H1 (cell line): ENCODE measurements at regions not wholly inside any gene's neighbourhood (a gene's known extent, or its start where the extent isn't known, plus 50 kb on each side); places are given as distances from the start of the nearest gene placed in this dataset.
A peak's percentile ranks its signal among the peaks of the same experiment; 100 is the strongest.

Experiments used
- CTCF ChIA-PET: fragments of 300-600 bp; sonication (Branson Sonifier 250); formaldehyde crosslinking; loops from one replicate; lab custom pipeline; 2021; ENCODE audit not compliant: partially characterized antibody; lab: Charles Lee
- POLR2A ChIA-PET: fragments of 300-600 bp; sonication (Branson Sonifier 250); formaldehyde crosslinking; loops from one replicate; lab custom pipeline; 2021; ENCODE audit warnings: inconsistent platforms; ENCODE audit not compliant: partially characterized antibody; lab: Charles Lee
- DNase-seq, 2 experiments: peaks; one replicate each; pipeline versions ENCODE4 v3.0.0 to v3.0.0-alpha.2; 2010 to 2022; ENCODE audit warnings: low spot score in 2 of 2, low read depth in 1 of 2, mixed read lengths in 1 of 2
- FAIRE-seq: peaks from 2 replicates; lab custom pipeline; 2011; peaks lifted over from hg19 to GRCh38; lab: Jason Lieb, UNC
- H2AFZ ChIP-seq: 2 replicates; pipeline ENCODE4 v1.8.1; 2012; ENCODE audit warnings: low read length, inconsistent platforms
- H2AK5ac ChIP-seq: 2 replicates; pipeline ENCODE4 v1.6.1; 2013; ENCODE audit warnings: low read depth, low read length
- H2BK120ac ChIP-seq: replicated peaks from 2 replicates; pipeline ENCODE3; 2013; ENCODE audit warnings: low read depth, low read length, inconsistent platforms
- H2BK12ac ChIP-seq: 2 replicates; pipeline ENCODE4 v1.6.1; 2013; ENCODE audit warnings: low read depth, low read length
- H2BK15ac ChIP-seq: 2 replicates; pipeline ENCODE4 v1.6.1; 2013; ENCODE audit warnings: low read length
- H2BK20ac ChIP-seq: 2 replicates; pipeline ENCODE4 v1.6.1; 2013; ENCODE audit warnings: low read length
- H2BK5ac ChIP-seq: 2 replicates; pipeline ENCODE4 v1.6.1; 2013; ENCODE audit warnings: low read depth, low read length
- H3K14ac ChIP-seq: 2 replicates; pipeline ENCODE4 v1.6.1; 2013; ENCODE audit warnings: inconsistent platforms; ENCODE audit not compliant: insufficient read length
- H3K18ac ChIP-seq: 2 replicates; pipeline ENCODE4 v1.6.1; 2013; ENCODE audit warnings: low read length; ENCODE audit errors: extremely low read depth
- H3K23ac ChIP-seq: 2 replicates; pipeline ENCODE4 v1.6.1; 2013; ENCODE audit warnings: inconsistent platforms; ENCODE audit not compliant: insufficient read length
- H3K23me2 ChIP-seq: 2 replicates; pipeline ENCODE4 v1.6.1; 2013; ENCODE audit warnings: low read depth, low read length
- H3K27ac ChIP-seq: 2 replicates; pipeline ENCODE4 v1.6.1; 2011; ENCODE audit warnings: low read depth, low read length, inconsistent platforms
- H3K27me3 ChIP-seq, 4 experiments: replicated peaks in 1 of 4; 1 replicate in 1 of 4; 2 replicates in 3 of 4; pipeline versions ENCODE4 v1.6.1 to v1.8.1; 2011 to 2013; ENCODE audit warnings: low read length in 3 of 4, mild to moderate bottlenecking in 3 of 4, inconsistent platforms in 2 of 4, mixed read lengths in 2 of 4, moderate library complexity in 1 of 4; ENCODE audit not compliant: control insufficient read depth in 3 of 4, insufficient read depth in 3 of 4; ENCODE audit errors: extremely low read depth in 1 of 4
- H3K36me3 ChIP-seq, 4 experiments: 2 replicates each; pipeline versions ENCODE4 v1.6.1 to v1.8.1; 2011 to 2013; ENCODE audit warnings: mild to moderate bottlenecking in 4 of 4, low read length in 3 of 4, moderate library complexity in 2 of 4, control low read depth in 1 of 4, inconsistent platforms in 1 of 4; ENCODE audit not compliant: insufficient read depth in 4 of 4, control insufficient read depth in 2 of 4
- H3K4ac ChIP-seq: replicated peaks from 2 replicates; pipeline ENCODE3; 2013; ENCODE audit warnings: low read length, low read depth, mixed read lengths, inconsistent platforms; ENCODE audit not compliant: insufficient read length
- H3K4me1 ChIP-seq, 4 experiments: replicated peaks in 1 of 4; 1 replicate in 1 of 4; 2 replicates in 3 of 4; pipeline versions ENCODE4 v1.6.1 to v1.8.1; 2011 to 2013; ENCODE audit warnings: low read length in 3 of 4, inconsistent platforms in 2 of 4, mixed read lengths in 1 of 4; ENCODE audit not compliant: insufficient read depth in 4 of 4, control insufficient read depth in 3 of 4
- H3K4me2 ChIP-seq, 2 experiments: 2 replicates each; pipeline versions ENCODE4 v1.6.1 to v1.8.1; 2011 to 2013; ENCODE audit warnings: low read depth in 2 of 2, low read length in 2 of 2, control low read depth in 1 of 2, inconsistent platforms in 1 of 2, mild to moderate bottlenecking in 1 of 2; ENCODE audit not compliant: insufficient read depth in 1 of 2
- H3K4me3 ChIP-seq, 4 experiments: fragments of 200-600, 300-600 bp in 1 of 4; sonication (generic), shearing (Covaris generic), sonication (Bioruptor Twin) in 1 of 4; 2 replicates each; pipeline versions ENCODE4 v1.5.1 to v1.8.1; 2011 to 2016; ENCODE audit warnings: low read length in 4 of 4, low read depth in 3 of 4, control low read depth in 2 of 4, inconsistent platforms in 2 of 4, mild to moderate bottlenecking in 2 of 4, mixed read lengths in 1 of 4, moderate library complexity in 1 of 4; ENCODE audit not compliant: insufficient read depth in 2 of 4; ENCODE audit errors: extremely low read depth in 1 of 4
- H3K56ac ChIP-seq: replicated peaks from 2 replicates; pipeline ENCODE3; 2013; ENCODE audit warnings: low read depth, mild to moderate bottlenecking, mixed read lengths, low read length, inconsistent platforms; ENCODE audit not compliant: insufficient read length
- H3K79me1 ChIP-seq: 2 replicates; pipeline ENCODE4 v1.6.1; 2013; ENCODE audit warnings: low read depth, low read length, control low read depth
- H3K79me2 ChIP-seq, 2 experiments: 2 replicates each; pipeline versions ENCODE4 v1.6.1 to v1.8.1; 2012 to 2013; ENCODE audit warnings: low read length in 2 of 2, mild to moderate bottlenecking in 2 of 2, inconsistent platforms in 1 of 2; ENCODE audit not compliant: insufficient read depth in 2 of 2, control insufficient read depth in 1 of 2
- H3K9ac ChIP-seq, 4 experiments: replicated peaks in 1 of 4; 1 replicate in 1 of 4; 2 replicates in 3 of 4; pipeline versions ENCODE4 v1.6.1 to v1.8.1; 2011 to 2013; ENCODE audit warnings: low read depth in 3 of 4, low read length in 3 of 4, control low read depth in 2 of 4, mild to moderate bottlenecking in 2 of 4, moderate library complexity in 2 of 4, inconsistent platforms in 1 of 4; ENCODE audit errors: extremely low read depth in 1 of 4
- H3K9me3 ChIP-seq, 2 experiments: 2 replicates each; pipeline versions ENCODE4 v1.6.1 to v1.8.1; 2012 to 2013; ENCODE audit warnings: mild to moderate bottlenecking in 2 of 2, moderate library complexity in 2 of 2, control low read depth in 1 of 2, inconsistent platforms in 1 of 2, low read depth in 1 of 2, low read length in 1 of 2, mixed read lengths in 1 of 2; ENCODE audit not compliant: insufficient read depth in 2 of 2
- H4K20me1 ChIP-seq, 2 experiments: replicated peaks in 1 of 2; 2 replicates each; pipeline versions ENCODE3 to v1.8.1; 2011 to 2013; ENCODE audit warnings: inconsistent platforms in 2 of 2, low read length in 2 of 2, mild to moderate bottlenecking in 1 of 2; ENCODE audit not compliant: insufficient read depth in 2 of 2, control insufficient read depth in 1 of 2
- H4K5ac ChIP-seq: 2 replicates; pipeline ENCODE4 v1.6.1; 2013; ENCODE audit warnings: low read length, low read depth, mixed read lengths, inconsistent platforms; ENCODE audit not compliant: insufficient read length
- H4K8ac ChIP-seq: 2 replicates; pipeline ENCODE4 v1.8.0; 2013; ENCODE audit warnings: mild to moderate bottlenecking, moderate library complexity, low read length, inconsistent platforms; ENCODE audit not compliant: insufficient read depth; ENCODE audit errors: extremely low read depth
- H4K91ac ChIP-seq: replicated peaks from 2 replicates; pipeline ENCODE3; 2013; ENCODE audit warnings: low read length, mixed read lengths, inconsistent platforms; ENCODE audit not compliant: insufficient read length
- ASH2L ChIP-seq: fragments of 200-600, 300-600 bp; sonication (generic); IDR thresholded peaks from one replicate; pipeline ENCODE4 v1.7.1; 2017; ENCODE audit warnings: low read length
- CBX5 ChIP-seq: fragments of 300-800, 300-1000 bp; sonication (generic); IDR thresholded peaks from 2 replicates; pipeline ENCODE4 v1.7.1; 2016; ENCODE audit warnings: antibody characterized with exemption, low read length, low read depth
- CHD2 ChIP-seq: IDR thresholded peaks from 2 replicates; pipeline ENCODE4 v1.6.1; 2012; ENCODE audit warnings: low read length, improper control_type of control experiment
- E2F6 ChIP-seq: IDR thresholded peaks from 2 replicates; pipeline ENCODE4 v1.6.1; 2012; ENCODE audit warnings: inconsistent platforms
- GTF2F1 ChIP-seq: IDR thresholded peaks from 2 replicates; pipeline ENCODE4 v1.6.1; 2012; ENCODE audit warnings: low read depth, low read length, improper control_type of control experiment, borderline replicate concordance
- MAFK ChIP-seq: IDR thresholded peaks from 2 replicates; pipeline ENCODE4 v1.6.1; 2012; ENCODE audit warnings: low read depth, mild to moderate bottlenecking, improper control_type of control experiment, low read length
- MAX ChIP-seq: IDR thresholded peaks from 2 replicates; pipeline ENCODE4 v1.6.1; 2012; ENCODE audit warnings: inconsistent platforms
- PHF8 ChIP-seq: fragments of 200-600 bp; sonication (generic); conservative IDR thresholded peaks from 2 replicates; pipeline ENCODE4 v1.7.1; 2012; ENCODE audit warnings: low read depth, mild to moderate bottlenecking, inconsistent platforms, low read length, moderate library complexity
- POLR2AphosphoS5 ChIP-seq: IDR thresholded peaks from 2 replicates; pipeline ENCODE4 v1.6.1; 2011; ENCODE audit warnings: low read depth, low read length
- RXRA ChIP-seq: IDR thresholded peaks from 2 replicates; pipeline ENCODE4 v1.6.1; 2011; ENCODE audit warnings: low read depth, mild to moderate bottlenecking, low read length, moderate library complexity; ENCODE audit not compliant: insufficient read depth
- TAF1 ChIP-seq: IDR thresholded peaks from 2 replicates; pipeline ENCODE4 v1.6.1; 2011; ENCODE audit warnings: mild to moderate bottlenecking, low read depth, low read length
- USF2 ChIP-seq: IDR thresholded peaks from 2 replicates; pipeline ENCODE4 v1.6.1; 2011; ENCODE audit warnings: low read length, improper control_type of control experiment
- YY1 ChIP-seq: IDR thresholded peaks from 2 replicates; pipeline ENCODE4 v1.6.1; 2011; ENCODE audit warnings: low read depth, mild to moderate bottlenecking, low read length
- WGBS, 2 experiments: shearing (Covaris generic) in 1 of 2; methylation state at CpG; one replicate each; pipeline versions ENCODE4 v1.1.6 to v1.1.7; 2013 to 2015; ENCODE audit warnings: low lambda C conversion rate in 2 of 2, mixed read lengths in 2 of 2, inconsistent platforms in 1 of 2, low coverage in 1 of 2, missing lambda C conversion rate in 1 of 2; ENCODE audit not compliant: insufficient replicate concordance in 2 of 2, insufficient coverage in 1 of 2, insufficient read length in 1 of 2; ENCODE audit errors: extremely low coverage in 1 of 2, missing lambda C conversion rate in 1 of 2; 5-methylcytosine and 5-hydroxymethylcytosine counted together

- Histone ChIP-seq H3K4ac (no peak overlapping the region), H3K36me3 (no peaks in the 10 kb centered on the region), H2BK20ac (no peak overlapping the region), H2BK15ac (peak overlapping the region; percentile 37; the same call in 1 of the 2 replicates), H3K9me3 (no peaks in the 10 kb centered on the region), H3K23ac (no peak overlapping the region), H4K91ac (no peak overlapping the region), H4K8ac (no peak overlapping the region; the same call in 1 of the 2 replicates), H3K14ac (no peak overlapping the region), H2AK5ac (no peak overlapping the region), H4K20me1 (no peaks in the 10 kb centered on the region), H3K27ac (no peak overlapping the region), H3K79me2 (no peaks in the 10 kb centered on the region), H2AFZ (no peak overlapping the region), H2BK12ac (no peak overlapping the region), H2BK120ac (no peak overlapping the region), H3K9ac (no peak overlapping the region), H3K23me2 (no peaks in the 10 kb centered on the region), H3K79me1 (no peaks in the 10 kb centered on the region), H3K4me2 (no peak overlapping the region), H3K18ac (no peak overlapping the region), H3K4me1 (peaks cover 0 to 2% (median 0%) of the 10 kb centered on the region in 4 experiments; a peak in 1 of 7 replicates), H3K4me3 (no peak overlapping the region), H3K56ac (no peak overlapping the region), H4K5ac (no peak overlapping the region), H3K27me3 (no peaks in the 10 kb centered on the region), H2BK5ac (no peak overlapping the region)
- DNase-seq (no peak), FAIRE-seq (no peak)
- CTCF ChIA-PET = interaction anchor here (0.6 to 2.4 kb wide), 6 partner anchors 13 to 132 kb away, joined by 3 to 9 read pairs (median 4); no protein-coding TSS in a partner anchor
- POLR2A ChIA-PET = interaction anchor here (0.7 kb wide), 1 partner anchor 47 kb away, joined by 3 read pairs; no protein-coding TSS in a partner anchor
- 91% methylated on average over 12 of the region's 12 CpGs; no CpG with 5 or more reads in 1 of the 2 experiments for whole genome bisulfite sequencing, 2 experiments
- no peak for TF ChIP-seq MAX
- no peak for TF ChIP-seq USF2
- TF ChIP-seq CBX5 = no peak
- no peak for TF ChIP-seq RXRA
- no peak for TF ChIP-seq GTF2F1
- no peak for TF ChIP-seq MAFK
- TF ChIP-seq PHF8 = no peak
- TF ChIP-seq YY1 = no peak
- no peak for TF ChIP-seq ASH2L
- TF ChIP-seq CHD2 = no peak
- TF ChIP-seq TAF1 = no peak
- no peak for TF ChIP-seq E2F6
- no peak for TF ChIP-seq POLR2AphosphoS5
These were observed 647.7 kb downstream of the PTPRU start for GRCh38 chr1:29883986-29884385.
